GM21529 (cell line): ENCODE measurements at regions not wholly inside any gene's neighbourhood (a gene's known extent, or its start where the extent isn't known, plus 50 kb on each side); places are given as distances from the start of the nearest gene placed in this dataset.

ENCODE experiments used
- ATAC-seq: cut with Tn5 transposase; IDR thresholded peaks from one replicate; pipeline ENCODE4 v1.9.1; 2021; ENCODE audit not compliant: unreplicated experiment

DNA sequence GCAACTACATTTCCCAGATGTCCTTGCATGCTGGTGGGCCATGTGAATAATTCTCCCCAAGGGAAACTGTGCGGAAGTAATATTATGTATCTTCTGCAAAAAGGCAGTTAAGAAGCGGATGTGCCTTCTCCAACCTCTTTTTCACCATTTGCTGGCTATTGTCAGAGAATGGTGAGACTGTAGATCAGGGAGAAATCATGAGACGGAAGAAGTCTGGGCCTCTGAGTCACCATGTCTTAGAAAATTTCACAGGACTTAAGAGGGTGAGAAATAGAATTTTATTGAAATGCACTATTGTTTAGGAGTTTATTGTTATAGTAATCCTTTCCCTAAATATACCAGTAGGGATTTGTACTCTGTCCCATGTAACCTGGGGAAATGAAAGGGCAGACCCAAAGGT, 298.7 kb upstream of the ZC3H12C start:
- ATAC-seq, result no peak

DNA sequence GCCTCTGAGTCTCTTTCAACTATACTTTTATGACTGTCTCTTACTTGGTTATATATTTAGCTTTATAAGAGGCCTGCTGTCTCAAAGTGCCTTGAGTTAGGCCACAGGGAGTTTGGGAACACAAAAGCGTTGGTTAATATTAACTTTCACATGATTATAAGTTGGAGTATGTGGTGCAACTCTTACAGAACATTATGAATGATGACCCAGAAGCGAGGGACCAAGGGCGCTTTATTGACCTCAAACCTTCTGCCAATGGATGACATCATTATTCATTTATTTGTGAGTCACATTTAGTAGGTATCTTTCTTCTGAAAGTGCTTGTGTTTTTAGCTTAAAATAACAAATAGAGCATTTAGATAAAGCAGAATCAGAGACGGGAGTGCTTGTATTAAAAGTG, 298.0 kb upstream of the ZC3H12C start:
- no peak for ATAC-seq

- no peak for ATAC-seq
These were observed 296.9 kb upstream of the ZC3H12C start for GRCh38 chr11:109796253-109796652.

DNA sequence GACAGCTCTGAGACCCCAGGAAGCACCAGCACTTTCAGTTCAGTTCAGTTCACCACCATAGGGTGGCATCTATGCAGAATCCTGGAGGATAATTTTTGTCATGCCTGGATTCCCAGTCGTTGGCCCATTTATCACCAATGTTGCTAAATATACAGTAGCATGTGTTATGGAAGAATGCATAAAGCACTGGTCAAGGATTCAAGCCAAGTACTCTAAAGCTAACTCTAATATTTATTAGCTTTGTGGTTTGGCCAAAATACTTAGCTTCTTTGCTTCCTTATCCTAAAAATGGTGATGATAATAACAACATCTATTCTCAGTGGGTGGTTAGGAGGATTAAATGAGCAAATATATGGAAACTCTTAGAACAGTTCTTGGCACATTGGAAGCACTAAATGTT, 294.7 kb upstream of the ZC3H12C start:
- ATAC-seq, result no peak

DNA sequence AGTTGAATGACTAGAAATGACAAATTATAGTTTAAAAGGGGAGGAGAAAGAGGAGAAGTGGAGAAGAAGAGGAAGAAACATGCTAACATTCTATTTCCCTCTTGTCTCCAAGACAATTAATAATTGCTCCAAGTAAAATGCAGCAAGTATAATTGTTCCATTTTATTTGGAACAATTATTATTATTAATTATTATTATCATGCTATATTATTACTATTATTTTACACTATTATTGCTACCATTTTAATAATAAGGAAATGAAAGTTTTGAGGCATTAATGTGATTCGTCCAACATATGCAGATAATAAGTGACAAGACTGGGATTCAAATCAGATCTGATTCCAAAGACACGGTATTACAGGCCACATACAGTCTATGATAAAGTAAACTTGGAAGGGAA, 293.6 kb upstream of the ZC3H12C start:
- no peak for ATAC-seq

DNA sequence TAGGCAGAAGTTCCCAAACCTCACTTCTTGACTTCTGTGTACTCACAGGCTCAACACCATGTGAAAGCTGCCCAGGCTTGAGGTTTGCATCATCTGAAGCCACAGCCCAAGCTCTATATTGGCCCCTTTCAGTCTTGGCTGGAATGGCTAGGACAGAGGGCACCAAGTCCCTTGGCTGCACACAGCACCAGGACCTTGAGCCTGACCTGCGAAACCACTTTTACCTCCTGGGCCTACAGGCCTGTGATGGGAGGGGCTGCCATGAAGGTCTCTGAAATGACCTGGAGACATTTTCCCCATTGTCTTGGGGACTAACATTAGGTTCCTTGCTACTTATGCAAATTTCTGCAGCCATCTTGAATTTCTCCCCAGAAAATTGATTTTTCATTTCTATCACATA, 288.3 kb upstream of the ZC3H12C start:
- no peak for ATAC-seq

DNA sequence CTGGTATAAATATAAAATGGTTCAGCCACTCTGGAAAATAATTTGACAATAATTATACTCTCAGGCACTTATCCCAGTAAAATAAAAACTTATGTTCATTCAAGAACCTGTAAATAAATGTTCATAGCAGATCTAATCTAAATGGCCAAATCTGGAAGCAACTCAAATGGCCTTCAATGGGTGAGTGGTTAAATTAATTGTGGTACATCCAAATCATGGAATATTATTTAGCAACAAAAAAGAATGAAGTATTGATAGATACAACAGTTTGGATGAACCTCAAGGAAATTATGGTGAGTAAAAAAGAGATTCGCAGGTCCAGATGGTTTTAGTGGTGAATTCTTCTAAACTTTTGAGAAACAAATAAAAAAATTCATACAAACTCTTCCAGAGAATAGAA, 287.0 kb upstream of the ZC3H12C start:
- no peak for ATAC-seq

GRCh38 chr11:109808569-109808968, 284.6 kb upstream of the ZC3H12C start:
- ATAC-seq, result no peak

DNA sequence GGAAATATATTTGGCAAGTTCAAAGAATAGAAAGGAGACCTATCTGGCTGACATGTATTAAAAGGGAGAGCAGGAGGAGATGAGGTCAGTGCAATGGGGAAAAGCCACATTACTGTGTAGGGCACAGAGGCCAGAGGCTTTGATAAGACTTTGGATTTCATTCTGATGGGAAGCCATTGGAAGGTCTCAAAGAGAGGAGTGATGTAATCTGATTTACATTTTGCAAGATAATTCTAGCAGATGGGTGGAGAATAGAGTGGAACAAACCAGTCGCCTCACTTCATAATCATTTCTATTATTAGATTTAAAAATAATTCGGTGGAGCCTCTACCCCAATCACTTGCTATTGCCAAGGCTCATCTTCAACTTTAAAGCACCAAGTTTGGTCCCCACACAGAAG, 278.4 kb upstream of the ZC3H12C start:
- ATAC-seq, result no peak

GRCh38 chr11:109815500-109816150, 277.6 kb upstream of the ZC3H12C start:
- no peak for ATAC-seq

GRCh38 chr11:109818290-109818689, 274.9 kb upstream of the ZC3H12C start:
- no peak for ATAC-seq

- no peak for ATAC-seq
These were observed 273.8 kb upstream of the ZC3H12C start for GRCh38 chr11:109819410-109819809.

DNA sequence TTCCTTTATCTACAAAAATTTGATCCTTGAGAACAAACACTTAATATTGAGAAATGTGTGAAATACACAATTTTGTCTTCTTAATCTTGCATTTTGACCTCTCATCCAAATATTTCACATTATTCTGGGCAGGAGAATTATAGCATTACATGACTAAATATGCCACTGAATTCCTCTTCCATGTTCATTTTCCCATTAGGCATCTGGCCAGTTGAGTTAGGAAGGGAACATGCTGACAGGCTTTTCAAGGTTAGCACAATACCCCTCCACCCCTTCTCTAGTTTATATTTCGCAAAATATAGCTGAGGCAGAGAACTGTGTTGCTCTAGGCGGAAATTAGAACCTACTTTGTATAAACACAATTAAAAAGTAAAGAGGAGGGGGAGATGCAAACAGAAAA, 271.7 kb upstream of the ZC3H12C start:
- ATAC-seq, result no peak

DNA sequence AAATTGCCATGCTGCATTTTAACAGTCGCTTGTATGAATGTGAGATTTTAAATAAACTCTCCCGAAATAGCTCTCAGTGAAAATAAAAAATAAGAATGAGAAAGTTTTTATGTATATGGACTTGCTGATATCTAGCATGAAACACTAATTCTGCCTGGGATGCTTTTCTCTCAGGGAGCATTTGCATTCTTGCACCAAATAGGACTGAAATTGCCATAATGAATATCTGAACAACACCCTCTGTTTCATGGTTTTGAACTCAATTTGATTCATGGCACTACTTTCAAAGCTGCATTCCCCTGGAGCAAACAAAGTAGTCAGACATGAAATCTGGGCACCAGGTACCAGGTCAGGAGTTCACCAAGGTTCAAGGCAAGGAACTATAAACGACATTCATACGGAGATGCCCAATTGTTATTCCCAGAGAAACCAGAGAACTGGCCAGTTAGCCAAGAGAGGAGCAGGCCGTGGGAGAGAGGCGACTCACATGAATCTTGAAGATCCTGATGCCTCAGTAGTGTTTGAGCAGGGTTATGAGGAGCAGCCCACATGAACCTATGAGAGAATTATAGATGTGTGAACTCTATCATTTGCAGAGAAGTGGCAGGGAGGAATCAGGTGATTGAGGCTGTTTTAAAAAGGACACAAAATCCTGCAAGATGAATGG, 270.6 kb upstream of the ZC3H12C start:
- no peak for ATAC-seq

- ATAC-seq, result no peak
These were observed 264.8 kb upstream of the ZC3H12C start for GRCh38 chr11:109828387-109828786.

- ATAC-seq, result no peak
These were observed 255.2 kb upstream of the ZC3H12C start for GRCh38 chr11:109838026-109838425.

GRCh38 chr11:109845437-109845836, 247.8 kb upstream of the ZC3H12C start:
- no peak for ATAC-seq

DNA sequence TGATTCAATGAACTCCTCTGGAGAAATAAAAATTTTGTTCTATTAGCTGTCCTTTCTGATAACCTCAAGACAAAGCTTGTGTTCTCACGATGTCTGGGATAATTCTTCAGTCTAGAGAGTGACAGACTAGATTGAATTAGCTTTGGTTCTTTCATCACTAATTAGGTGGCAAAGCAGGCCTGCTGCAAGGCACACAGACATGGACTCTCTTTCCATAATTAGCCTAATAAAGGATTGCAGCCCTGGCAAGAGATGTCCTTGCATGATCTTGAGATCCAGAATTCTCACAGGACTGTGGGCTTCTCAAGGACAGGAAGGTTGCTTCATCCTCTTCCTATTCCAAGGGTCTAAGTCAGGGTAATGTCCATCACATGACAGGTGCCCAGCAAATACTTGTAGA, 245.6 kb upstream of the ZC3H12C start:
- no peak for ATAC-seq

- ATAC-seq, result no peak
These were observed 244.1 kb upstream of the ZC3H12C start for GRCh38 chr11:109849051-109849450.

- ATAC-seq, result no peak
These were observed 243.2 kb upstream of the ZC3H12C start for GRCh38 chr11:109849946-109850345.

DNA sequence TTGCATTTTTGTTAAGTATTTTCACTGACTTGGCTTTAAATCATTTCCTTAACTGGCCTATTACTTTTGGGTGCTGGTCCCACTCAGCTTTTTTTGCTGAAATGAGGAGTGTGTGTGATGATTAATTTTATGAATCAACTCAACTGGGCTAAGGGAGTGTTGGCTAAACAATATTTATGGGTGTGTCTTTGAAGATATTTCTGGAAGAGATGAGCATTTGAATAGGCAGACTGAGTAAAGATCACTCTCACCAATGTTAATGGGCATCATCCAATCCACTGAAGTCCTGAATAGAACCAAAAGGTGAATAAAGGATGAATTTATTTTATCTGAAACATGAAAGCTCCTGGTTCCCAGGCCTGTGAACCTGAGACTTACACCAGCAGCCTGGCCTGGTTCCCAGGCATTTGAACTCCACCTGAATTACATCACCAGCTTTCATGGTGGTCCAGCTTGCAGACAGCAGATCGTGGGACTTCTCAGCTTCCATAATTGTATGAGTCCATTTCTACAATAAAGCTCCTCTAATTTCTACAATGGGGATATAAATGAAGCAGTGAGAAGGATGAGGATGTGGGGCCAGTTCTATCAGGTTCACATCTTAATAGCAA, 241.3 kb upstream of the ZC3H12C start:
- ATAC-seq, result no peak

GRCh38 chr11:109853156-109853776, 239.9 kb upstream of the ZC3H12C start:
- peak; percentile 85 for ATAC-seq
